ENCODE measurements at regions not wholly inside any gene's neighbourhood (a gene's known extent, or its start where the extent isn't known, plus 50 kb on each side); places are given as distances from the start of the nearest gene placed in this dataset.

- no peak for DNase-seq
Observed at GRCh38 chr22:48530666-48531065, 1297.0 kb downstream of the BRD1 start.

- no peak for DNase-seq
Observed at GRCh38 chr22:48528221-48528915, 1299.3 kb downstream of the BRD1 start.

- DNase-seq, result no peak
Observed at GRCh38 chr22:48523761-48524160, 1303.9 kb downstream of the BRD1 start.

GRCh38 chr22:48523091-48523490 lies 1304.6 kb downstream of the BRD1 start:
- no peak for DNase-seq

- no peak for DNase-seq
Observed at GRCh38 chr22:48522271-48522670, 1305.4 kb downstream of the BRD1 start.

GRCh38 chr22:48520884-48521588 lies 1306.6 kb downstream of the BRD1 start:
- peak in 2 of 51 donors; percentile 8 to 17 for DNase-seq

- DNase-seq, result no peak
Observed at GRCh38 chr22:48520207-48520606, 1307.5 kb downstream of the BRD1 start.

GRCh38 chr22:48517039-48518030 lies 1310.3 kb downstream of the BRD1 start:
- peak in 48 of 51 donors; percentile 11 to 87 (median 63) for DNase-seq

- no peak for DNase-seq
Observed at GRCh38 chr22:48516571-48516970, 1311.1 kb downstream of the BRD1 start.

- no peak for DNase-seq
Observed at GRCh38 chr22:48515571-48516200, 1312.0 kb downstream of the BRD1 start.

GRCh38 chr22:48513929-48514328 lies 1313.7 kb downstream of the BRD1 start:
- no peak for DNase-seq

- no peak for DNase-seq
Observed at GRCh38 chr22:48513446-48513845, 1314.2 kb downstream of the BRD1 start.

GRCh38 chr22:48511781-48512327 lies 1315.8 kb downstream of the BRD1 start:
- DNase-seq, result no peak

- peak in 2 of 51 donors; percentile 14 to 49 for DNase-seq
Observed at GRCh38 chr22:48511211-48511610, 1316.5 kb downstream of the BRD1 start.

GRCh38 chr22:48510599-48510998 lies 1317.1 kb downstream of the BRD1 start:
- no peak for DNase-seq

- peak in 1 of 51 donors; percentile 14 for DNase-seq
Observed at GRCh38 chr22:48507595-48508350, 1319.9 kb downstream of the BRD1 start.

- DNase-seq, result no peak
Observed at GRCh38 chr22:48507171-48507570, 1320.5 kb downstream of the BRD1 start.

GRCh38 chr22:48506506-48507145 lies 1321.0 kb downstream of the BRD1 start:
- no peak for DNase-seq

- no peak for DNase-seq
Observed at GRCh38 chr22:48505891-48506290, 1321.8 kb downstream of the BRD1 start.

All from hypothalamus (tissue), 51 donors.